ENCODE measurements at regions not wholly inside any gene's neighbourhood (a gene's known extent, or its start where the extent isn't known, plus 50 kb on each side); places are given as distances from the start of the nearest gene placed in this dataset.
"Not testable (repeated sequence)": the region's sequence is repeated elsewhere in the genome, so short reads cannot be mapped to it uniquely, and the experiment has no call there.

GRCh38 chr3:153052096-153052460 lies 109.9 kb upstream of the RAP2B start:
- no peaks in the 10 kb centered on the region for H3K27me3 ChIP-seq
- H3K9ac ChIP-seq, result no peak overlapping the region
- Mint-ChIP-seq H3K4me1 (no peaks in the 10 kb centered on the region), H3K27ac (no peak overlapping the region), H3K27me3 (ENCODE audit: insufficient read depth, low read depth) (peaks cover 2% of the 10 kb centered on the region), H3K36me3 (no peaks in the 10 kb centered on the region), H3K4me3 (no peak overlapping the region), H3K9me3 (no peaks in the 10 kb centered on the region)
- TF ChIP-seq EZH2 (IDR thresholded peaks at IDR 0.05), result no peak
- H3K4me2 ChIP-seq, result no peak overlapping the region
- H4K20me1 ChIP-seq (ENCODE audit: low read depth), result no peaks in the 10 kb centered on the region
- no peaks in the 10 kb centered on the region for H3F3A ChIP-seq (ENCODE audit: low read depth)
- no peak for DNase-seq (ENCODE audit: low spot score)
- H3K4me3 ChIP-seq, result no peak overlapping the region
- no peak overlapping the region for H3K27ac ChIP-seq
- no peak overlapping the region for H2AFZ ChIP-seq (replicated peaks)
- H3K36me3 ChIP-seq, result no peaks in the 10 kb centered on the region
- H3K79me2 ChIP-seq (ENCODE audit: low read depth), result no peaks in the 10 kb centered on the region
- no peaks in the 10 kb centered on the region for H3K9me3 ChIP-seq (ENCODE audit: low read depth)
- no peaks in the 10 kb centered on the region for H3K4me1 ChIP-seq

- no peak overlapping the region for H2AFZ ChIP-seq (replicated peaks)
- Mint-ChIP-seq H3K36me3 (no peaks in the 10 kb centered on the region), H3K4me1 (no peaks in the 10 kb centered on the region), H3K27ac (no peak overlapping the region), H3K4me3 (no peak overlapping the region), H3K9me3 (no peaks in the 10 kb centered on the region), H3K27me3 (ENCODE audit: insufficient read depth, low read depth) (peaks cover 5% of the 10 kb centered on the region)
- H3K9ac ChIP-seq, result no peak overlapping the region
- no peaks in the 10 kb centered on the region for H3K79me2 ChIP-seq (ENCODE audit: low read depth)
- H3F3A ChIP-seq (ENCODE audit: low read depth), result no peaks in the 10 kb centered on the region
- H3K4me3 ChIP-seq, result no peak overlapping the region
- TF ChIP-seq EZH2 (IDR thresholded peaks at IDR 0.05) (no peak), EZH2phosphoT487 (IDR thresholded peaks at IDR 0.05) (no peak), CTCF (IDR thresholded peaks at IDR 0.05) (no peak)
- H3K27ac ChIP-seq, result no peak overlapping the region
- H3K36me3 ChIP-seq, result no peaks in the 10 kb centered on the region
- H3K9me3 ChIP-seq (ENCODE audit: low read depth), result no peaks in the 10 kb centered on the region
- no peaks in the 10 kb centered on the region for H3K4me1 ChIP-seq
- H3K27me3 ChIP-seq, result no peaks in the 10 kb centered on the region
- no peak overlapping the region for H3K4me2 ChIP-seq
- DNase-seq (ENCODE audit: low spot score), result no peak
- no peaks in the 10 kb centered on the region for H4K20me1 ChIP-seq (ENCODE audit: low read depth)
Measured at GRCh38 chr3:153055217-153055616, 106.8 kb upstream of the RAP2B start.

GRCh38 chr3:153055779-153056178 lies 106.2 kb upstream of the RAP2B start:
- Histone ChIP-seq H3K4me1 (no peaks in the 10 kb centered on the region), H3K36me3 (no peaks in the 10 kb centered on the region), H3K4me2 (no peak overlapping the region), H3K27me3 (no peaks in the 10 kb centered on the region), H4K20me1 (ENCODE audit: low read depth) (no peaks in the 10 kb centered on the region), H3K4me3 (no peak overlapping the region), H3K9me3 (ENCODE audit: low read depth) (no peaks in the 10 kb centered on the region), H3K79me2 (ENCODE audit: low read depth) (no peaks in the 10 kb centered on the region), H2AFZ (replicated peaks) (no peak overlapping the region), H3K27ac (no peak overlapping the region), H3F3A (ENCODE audit: low read depth) (no peaks in the 10 kb centered on the region), H3K9ac (no peak overlapping the region)
- Mint-ChIP-seq H3K4me3 (no peak overlapping the region), H3K27me3 (ENCODE audit: insufficient read depth, low read depth) (peaks cover 5% of the 10 kb centered on the region), H3K4me1 (no peaks in the 10 kb centered on the region), H3K36me3 (no peaks in the 10 kb centered on the region), H3K9me3 (no peaks in the 10 kb centered on the region), H3K27ac (no peak overlapping the region)
- TF ChIP-seq CTCF (IDR thresholded peaks at IDR 0.05) (no peak), EZH2 (IDR thresholded peaks at IDR 0.05) (no peak), EZH2phosphoT487 (IDR thresholded peaks at IDR 0.05) (no peak)
- DNase-seq (ENCODE audit: low spot score), result no peak

GRCh38 chr3:153058031-153058688 lies 103.9 kb upstream of the RAP2B start:
- not testable (repeated sequence) for H3K36me3 Mint-ChIP-seq; H3K9ac ChIP-seq; H3K4me3 ChIP-seq; H3K27ac Mint-ChIP-seq; H3K4me2 ChIP-seq; H2AFZ ChIP-seq (replicated peaks); H3K27me3 ChIP-seq; H3K79me2 ChIP-seq (ENCODE audit: low read depth); H3K36me3 ChIP-seq; H3K4me1 ChIP-seq; H4K20me1 ChIP-seq (ENCODE audit: low read depth); H3K9me3 ChIP-seq (ENCODE audit: low read depth); H3K4me1 Mint-ChIP-seq; H3K4me3 Mint-ChIP-seq; H3K27ac ChIP-seq; DNase-seq (ENCODE audit: low spot score); H3F3A ChIP-seq (ENCODE audit: low read depth); H3K27me3 Mint-ChIP-seq (ENCODE audit: insufficient read depth, low read depth); H3K9me3 Mint-ChIP-seq
